ENCODE measurements at regions not wholly inside any gene's neighbourhood (a gene's known extent, or its start where the extent isn't known, plus 50 kb on each side); places are given as distances from the start of the nearest gene placed in this dataset.

GRCh38 chr4:67355806-67356205 is 189.5 kb downstream of the CENPC start:
- TF ChIP-seq, protein P1, sequence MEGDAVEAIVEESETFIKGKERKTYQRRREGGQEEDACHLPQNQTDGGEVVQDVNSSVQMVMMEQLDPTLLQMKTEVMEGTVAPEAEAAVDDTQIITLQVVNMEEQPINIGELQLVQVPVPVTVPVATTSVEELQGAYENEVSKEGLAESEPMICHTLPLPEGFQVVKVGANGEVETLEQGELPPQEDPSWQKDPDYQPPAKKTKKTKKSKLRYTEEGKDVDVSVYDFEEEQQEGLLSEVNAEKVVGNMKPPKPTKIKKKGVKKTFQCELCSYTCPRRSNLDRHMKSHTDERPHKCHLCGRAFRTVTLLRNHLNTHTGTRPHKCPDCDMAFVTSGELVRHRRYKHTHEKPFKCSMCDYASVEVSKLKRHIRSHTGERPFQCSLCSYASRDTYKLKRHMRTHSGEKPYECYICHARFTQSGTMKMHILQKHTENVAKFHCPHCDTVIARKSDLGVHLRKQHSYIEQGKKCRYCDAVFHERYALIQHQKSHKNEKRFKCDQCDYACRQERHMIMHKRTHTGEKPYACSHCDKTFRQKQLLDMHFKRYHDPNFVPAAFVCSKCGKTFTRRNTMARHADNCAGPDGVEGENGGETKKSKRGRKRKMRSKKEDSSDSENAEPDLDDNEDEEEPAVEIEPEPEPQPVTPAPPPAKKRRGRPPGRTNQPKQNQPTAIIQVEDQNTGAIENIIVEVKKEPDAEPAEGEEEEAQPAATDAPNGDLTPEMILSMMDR (IDR thresholded peaks at IDR 0.05) = no peak
- TF ChIP-seq POLR2A (IDR thresholded peaks at IDR 0.05) = no peak
- TF ChIP-seq EP300 (IDR thresholded peaks at IDR 0.05; ENCODE audit: low read depth) = no peak
- no peak for TF ChIP-seq POLR2AphosphoS5 (IDR thresholded peaks at IDR 0.05)
